ENCODE measurements at regions not wholly inside any gene's neighbourhood (a gene's known extent, or its start where the extent isn't known, plus 50 kb on each side); places are given as distances from the start of the nearest gene placed in this dataset.
"Not testable (repeated sequence)": the region's sequence is repeated elsewhere in the genome, so short reads cannot be mapped to it uniquely, and the experiment has no call there.

GRCh38 chr16:29114989-29115801 lies 130.3 kb downstream of the LAT start:
- not testable (repeated sequence) for TF ChIP-seq POLR2AphosphoS5 (IDR thresholded peaks at IDR 0.05; ENCODE audit: borderline replicate concordance, low read depth, low read length); EZH2 (IDR thresholded peaks at IDR 0.05); FOXP2 (optimal IDR thresholded peaks at IDR 0.05; ENCODE audit: control extremely low read depth, extremely low read length, insufficient read depth)
